GM19328 (cell line): ENCODE measurements at regions not wholly inside any gene's neighbourhood (a gene's known extent, or its start where the extent isn't known, plus 50 kb on each side); places are given as distances from the start of the nearest gene placed in this dataset.
A peak's percentile ranks its signal among the peaks of the same experiment; 100 is the strongest.

Source experiments
- ATAC-seq: cut with Tn5 transposase; IDR thresholded peaks from one replicate; pipeline ENCODE4 v1.9.1; 2021; ENCODE audit warnings: mild to moderate bottlenecking, moderate library complexity; ENCODE audit not compliant: unreplicated experiment

DNA sequence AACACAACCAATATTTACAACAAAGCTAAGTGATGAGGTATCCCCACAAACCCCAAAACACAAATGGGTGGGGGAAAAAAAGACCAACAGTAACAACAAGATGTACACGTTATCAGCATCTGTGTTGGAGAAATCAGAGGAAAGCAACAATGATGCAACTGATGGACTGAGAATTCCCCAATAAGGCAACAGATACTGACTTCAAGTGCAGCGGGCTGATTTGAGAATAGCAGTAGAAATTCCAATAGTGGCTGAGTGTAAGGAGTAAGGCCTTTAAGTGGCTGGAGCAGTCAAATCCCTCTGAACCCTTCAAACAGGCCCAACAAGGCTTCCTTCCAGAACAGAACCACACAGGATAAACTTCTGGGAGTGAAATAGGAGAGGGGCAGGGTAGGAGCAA is 97.6 kb downstream of the TM2D1 start:
- no peak for ATAC-seq

DNA sequence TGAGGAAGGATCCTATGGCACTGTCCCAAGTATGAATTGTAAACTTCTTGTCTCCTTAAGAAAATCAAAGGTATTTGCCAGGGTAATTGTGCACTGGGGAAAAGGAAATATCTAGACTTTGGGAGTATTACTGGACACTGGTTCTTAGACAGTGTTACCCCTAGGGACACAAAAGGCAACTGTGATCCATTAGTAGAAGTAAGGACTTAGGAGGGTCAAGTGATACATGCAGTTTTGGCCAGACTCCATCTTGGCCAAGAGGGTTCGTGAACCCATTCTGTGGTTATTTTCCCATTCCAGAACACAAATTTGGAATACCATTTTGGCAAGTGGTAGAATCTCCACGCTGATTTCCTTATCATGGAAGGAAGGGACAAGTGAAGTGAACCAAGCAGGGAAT is 98.1 kb downstream of the TM2D1 start:
- ATAC-seq: no peak

DNA sequence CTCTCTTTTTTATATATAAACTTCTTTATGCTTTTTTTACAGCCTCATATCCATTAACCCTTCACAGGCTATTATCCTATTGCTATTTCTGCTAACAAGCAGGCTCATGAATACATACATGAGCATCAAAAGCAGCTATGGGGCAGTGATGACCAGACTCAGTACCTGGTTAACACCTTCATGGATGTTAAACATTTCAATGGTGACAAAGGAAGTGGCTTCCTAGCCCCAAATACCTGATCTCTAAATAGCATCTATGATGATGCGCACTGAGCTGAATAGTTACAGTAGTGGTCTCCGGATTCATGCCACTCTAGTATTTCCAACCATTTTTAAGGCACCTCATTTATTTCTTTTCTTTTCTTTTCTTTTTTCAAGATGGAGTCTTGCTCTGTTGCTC is 101.1 kb downstream of the TM2D1 start:
- ATAC-seq: no peak

GRCh38 chr1:61620536-61620935 is 104.4 kb downstream of the TM2D1 start:
- no peak for ATAC-seq

DNA sequence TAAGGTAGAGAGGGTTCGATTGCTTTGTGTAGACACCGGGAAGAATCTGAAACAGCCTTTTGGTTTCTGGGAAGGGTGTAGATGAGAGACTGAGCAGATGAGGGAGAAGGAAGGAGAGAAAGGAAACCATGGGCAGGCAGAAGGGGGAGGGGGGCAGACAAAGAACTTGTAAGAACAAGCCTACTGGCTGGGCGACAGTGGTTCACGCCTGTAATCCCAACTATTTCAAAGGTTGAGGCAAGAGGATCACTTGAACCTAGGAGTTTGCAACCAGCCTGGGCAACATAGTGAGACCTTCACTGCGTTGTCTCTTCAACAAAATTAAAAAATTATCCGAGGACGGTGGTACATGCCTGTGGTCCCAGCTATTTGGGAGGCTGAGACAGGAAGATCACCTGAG is 106.2 kb downstream of the TM2D1 start:
- no peak for ATAC-seq

GRCh38 chr1:61618193-61618592 is 106.7 kb downstream of the TM2D1 start:
- no peak for ATAC-seq

DNA sequence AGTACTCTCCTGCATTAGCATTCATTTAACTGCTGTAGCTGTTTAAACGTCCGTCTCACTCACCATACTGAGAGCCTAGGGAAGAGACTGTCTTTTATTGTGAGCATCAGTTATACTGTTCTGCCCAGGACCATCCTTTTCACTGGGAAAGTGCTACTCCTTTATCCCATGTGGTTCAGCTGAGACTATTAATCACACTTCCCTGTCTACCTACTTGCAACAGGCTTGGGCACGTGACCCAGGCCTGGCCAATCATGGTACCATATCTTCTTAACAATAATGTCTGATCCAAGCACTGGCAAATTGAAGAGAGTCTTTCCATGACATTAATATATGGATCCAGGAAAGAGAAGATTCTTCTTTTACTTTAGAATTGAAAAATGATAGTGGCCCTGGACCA is 108.1 kb downstream of the TM2D1 start:
- no peak for ATAC-seq

DNA sequence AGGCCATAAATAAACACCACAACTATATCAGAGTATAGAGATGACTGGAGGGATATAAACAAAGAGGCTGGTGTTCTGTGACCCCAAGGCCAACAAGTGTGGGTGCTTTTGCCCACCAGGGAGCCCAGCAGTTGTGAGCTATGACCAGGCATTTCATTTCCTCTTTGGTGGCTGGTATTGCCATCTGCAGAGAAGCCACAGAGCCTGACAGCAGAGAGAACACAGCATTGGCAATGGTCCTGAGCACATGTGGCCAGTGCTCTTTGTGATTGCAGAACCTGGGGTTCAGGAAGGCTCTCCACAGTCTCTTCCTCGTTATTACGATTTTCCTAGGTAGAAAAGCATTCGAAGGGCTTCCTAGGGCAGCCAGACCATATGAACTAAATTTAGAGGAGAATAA is 112.3 kb downstream of the TM2D1 start:
- no peak for ATAC-seq

GRCh38 chr1:61609040-61609439 is 115.9 kb downstream of the TM2D1 start:
- ATAC-seq: no peak

DNA sequence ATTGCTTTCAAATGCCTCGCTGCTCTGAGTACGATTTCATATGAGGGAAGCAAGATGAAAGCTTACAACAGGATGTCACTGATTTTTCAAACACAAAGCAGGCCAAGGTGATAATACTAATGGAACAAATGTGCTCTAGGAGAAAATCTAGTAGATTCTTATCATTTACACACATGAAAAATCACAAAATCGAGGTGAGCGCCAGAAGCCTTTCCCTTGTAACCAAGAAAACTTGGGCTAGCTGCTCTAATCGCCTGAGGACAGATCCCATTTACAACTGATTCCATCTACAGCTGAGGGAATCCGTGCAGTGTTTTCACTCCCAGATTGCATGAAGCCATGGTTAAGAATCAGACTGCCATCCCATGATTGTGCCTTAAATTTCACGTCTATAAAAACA is 117.5 kb downstream of the TM2D1 start:
- ATAC-seq: no peak

GRCh38 chr1:61606448-61607312 is 118.3 kb downstream of the TM2D1 start:
- no peak for ATAC-seq

- ATAC-seq: no peak
Measured at GRCh38 chr1:61605607-61606321, 119.2 kb downstream of the TM2D1 start.

- ATAC-seq: no peak
Measured at GRCh38 chr1:61604684-61605083, 120.3 kb downstream of the TM2D1 start.

- ATAC-seq: no peak
Measured at GRCh38 chr1:61604261-61604660, 120.7 kb downstream of the TM2D1 start.

DNA sequence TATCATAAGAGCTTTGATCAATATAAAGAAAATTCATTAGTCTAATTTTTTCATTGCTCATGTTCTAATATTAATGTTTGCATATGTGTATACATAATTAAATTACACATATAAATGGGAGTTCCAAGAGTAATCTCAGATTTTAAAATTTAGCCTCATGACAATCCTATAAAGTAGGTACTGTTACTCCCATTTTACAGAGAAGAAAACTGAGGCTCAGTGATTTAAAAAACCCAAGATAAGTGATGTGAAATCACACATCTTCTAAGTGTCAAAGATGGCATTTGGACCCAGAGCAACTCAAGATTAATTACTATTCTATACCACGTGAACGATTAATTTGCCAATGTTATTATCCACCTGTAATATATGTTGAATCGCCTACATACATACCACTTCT is 122.3 kb downstream of the TM2D1 start:
- ATAC-seq: no peak

DNA sequence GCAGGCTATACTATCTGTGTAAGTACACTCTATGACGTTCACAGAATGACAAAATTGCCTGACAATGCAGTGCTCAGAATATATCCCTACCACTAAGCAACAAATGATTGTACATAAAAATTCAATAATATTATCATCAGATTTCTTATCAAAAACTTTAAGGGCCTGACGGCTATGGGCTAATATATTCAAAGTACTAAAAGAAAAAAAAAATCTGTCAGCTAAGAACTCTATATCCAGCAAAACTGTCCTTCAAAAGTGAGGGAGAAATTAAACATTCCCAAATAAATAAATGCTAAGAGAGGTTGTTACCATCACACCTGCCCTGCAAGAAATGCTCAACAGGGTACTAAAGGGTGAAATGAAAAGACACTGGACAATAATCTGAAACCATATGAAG is 127.3 kb downstream of the TM2D1 start:
- no peak for ATAC-seq

DNA sequence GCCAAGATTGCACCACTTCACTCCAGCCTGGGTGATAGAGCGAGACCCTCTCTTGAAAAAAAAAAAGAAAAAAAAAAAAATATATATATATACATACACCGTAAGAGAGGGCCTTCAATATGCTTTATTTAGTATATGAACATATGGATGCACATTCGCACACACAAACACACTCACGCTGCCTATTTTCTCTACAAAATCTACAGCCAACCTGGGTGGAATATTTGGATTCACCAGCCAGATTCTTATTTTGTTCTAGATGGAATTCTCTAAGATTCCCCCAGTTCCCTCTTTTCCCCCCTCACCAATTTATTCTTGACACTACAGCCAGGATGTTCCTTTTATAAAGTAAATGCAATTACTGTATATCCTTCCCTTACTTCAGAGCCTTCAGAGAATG is 131.6 kb downstream of the TM2D1 start:
- ATAC-seq: no peak

- no peak for ATAC-seq
Measured at GRCh38 chr1:61591351-61591750, 133.6 kb downstream of the TM2D1 start.

GRCh38 chr1:61588736-61589672 is 135.9 kb downstream of the TM2D1 start:
- ATAC-seq: peak; percentile 91

- no peak for ATAC-seq
Measured at GRCh38 chr1:61585714-61586113, 139.2 kb downstream of the TM2D1 start.

GRCh38 chr1:61583703-61584102 is 141.2 kb downstream of the TM2D1 start:
- no peak for ATAC-seq
